ENCODE measurements at regions not wholly inside any gene's neighbourhood (a gene's known extent, or its start where the extent isn't known, plus 50 kb on each side); places are given as distances from the start of the nearest gene placed in this dataset.

DNA sequence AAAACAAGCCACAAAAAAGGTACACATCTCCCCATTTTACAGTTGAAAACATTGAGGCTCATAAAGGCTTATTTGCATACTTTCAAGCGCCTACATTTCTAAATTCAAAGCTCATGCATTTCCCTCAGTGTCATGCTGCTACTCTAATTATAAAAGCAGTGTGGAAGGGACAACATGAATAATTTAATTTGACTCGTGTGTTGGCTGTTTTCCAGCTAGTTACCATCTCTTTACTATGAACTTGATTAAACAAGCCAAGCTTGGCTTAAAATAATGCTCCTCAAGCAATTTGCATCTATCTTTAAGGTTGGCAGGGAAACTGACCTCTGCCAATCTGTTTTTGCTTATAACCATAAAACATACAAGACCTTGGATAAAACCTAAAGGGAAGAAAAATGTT, 252.5 kb upstream of the NEIL3 start:
- H3K36me3 ChIP-seq (replicated peaks in 1 of 2): no peaks in the 10 kb centered on the region
- TF ChIP-seq CTCF (IDR thresholded peaks at IDR 0.05): no peak
- TF ChIP-seq POLR2A (IDR thresholded peaks at IDR 0.05): no peak
- H3K9me3 ChIP-seq (replicated peaks in 1 of 3): no peaks in the 10 kb centered on the region
- no peak for DNase-seq
- H3K27ac ChIP-seq: no peak overlapping the region
- no peak overlapping the region for H3K4me3 ChIP-seq
- no peaks in the 10 kb centered on the region for H3K27me3 ChIP-seq
- WGBS, 4 donors: 57 to 71% (median 66%) methylated on average over 2 of the region's 2 CpGs
- H3K4me1 ChIP-seq (replicated peaks in 1 of 2): no peaks in the 10 kb centered on the region
- intact Hi-C loops (cut with DNase I): no loop called here

DNA sequence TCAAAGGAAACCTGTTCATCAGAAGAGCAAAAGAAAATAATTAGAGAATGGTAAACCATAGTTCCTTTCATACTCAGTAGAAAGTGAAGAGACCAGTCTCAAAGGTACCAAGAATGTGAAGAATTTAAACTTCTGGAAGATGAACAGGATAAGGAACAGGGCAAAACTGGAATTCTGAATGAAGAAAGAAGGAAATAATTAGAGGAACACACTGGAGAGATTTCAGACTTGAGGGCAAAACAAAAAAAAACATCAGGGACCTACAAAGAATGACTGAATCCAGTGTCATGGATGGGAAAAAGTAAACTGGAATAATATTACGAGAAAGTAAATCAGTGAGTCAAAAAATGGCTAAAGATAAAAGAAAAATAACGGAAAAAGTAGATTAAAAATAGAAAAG, 245.6 kb upstream of the NEIL3 start:
- 69 to 83% (median 80%) methylated on average over 2 of the region's 2 CpGs for WGBS, 4 donors
- Histone ChIP-seq H3K4me1 (replicated peaks in 1 of 2) (no peaks in the 10 kb centered on the region), H3K36me3 (replicated peaks in 1 of 2) (no peaks in the 10 kb centered on the region), H3K4me3 (no peak overlapping the region), H3K9me3 (replicated peaks in 1 of 3) (no peaks in the 10 kb centered on the region), H3K27me3 (no peaks in the 10 kb centered on the region), H3K27ac (no peak overlapping the region)
- no peak for TF ChIP-seq CTCF (IDR thresholded peaks at IDR 0.05)
- TF ChIP-seq POLR2A (IDR thresholded peaks at IDR 0.05): no peak
- intact Hi-C loops (cut with DNase I): no loop called here
- no peak for DNase-seq

DNA sequence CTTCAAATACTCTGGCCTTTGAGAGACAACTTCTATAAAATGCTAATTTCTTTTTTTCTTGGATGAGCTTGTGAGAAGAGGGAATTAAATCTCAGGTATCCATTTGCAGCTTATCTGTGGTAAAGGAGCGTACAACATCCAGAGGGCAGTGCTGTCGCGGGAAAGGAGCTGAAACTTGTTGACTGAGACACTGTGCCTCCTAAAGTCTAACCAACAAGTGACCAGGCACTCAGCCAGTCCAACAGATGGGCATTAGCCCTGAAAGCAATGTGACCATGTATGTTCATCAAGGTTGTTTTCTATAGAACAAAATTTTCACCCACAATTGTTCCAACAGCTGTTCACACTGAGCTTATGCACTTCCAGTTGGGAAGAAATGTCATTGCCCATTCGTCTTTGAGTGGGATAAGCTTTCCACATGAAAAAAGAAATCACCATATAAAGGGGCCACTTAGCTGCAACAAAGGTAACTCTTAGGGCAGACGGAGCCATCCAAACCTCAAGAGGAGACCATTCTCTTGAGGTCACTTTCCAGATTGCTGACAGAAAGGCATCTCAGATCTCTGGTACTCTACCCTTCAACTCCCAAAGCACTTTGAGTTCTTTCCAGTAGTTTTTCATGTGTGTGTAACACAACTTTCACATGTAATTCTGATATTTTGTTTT, 244.8 kb upstream of the NEIL3 start:
- intact Hi-C loops (cut with DNase I): no loop called here

GRCh38 chr4:177066746-177067145, 242.9 kb upstream of the NEIL3 start:
- DNase-seq: no peak
- WGBS, 4 donors: 48 to 61% (median 52%) methylated on average over 1 of the region's 1 CpG
- Histone ChIP-seq H3K27me3 (no peaks in the 10 kb centered on the region), H3K4me1 (replicated peaks in 1 of 2) (no peaks in the 10 kb centered on the region), H3K36me3 (replicated peaks in 1 of 2) (no peaks in the 10 kb centered on the region), H3K4me3 (no peak overlapping the region), H3K9me3 (replicated peaks in 1 of 3) (no peaks in the 10 kb centered on the region), H3K27ac (no peak overlapping the region)
- TF ChIP-seq POLR2A (IDR thresholded peaks at IDR 0.05): no peak
- intact Hi-C loops (cut with DNase I): no loop called here

More for the DNA sequence above, 244.8 kb upstream of the NEIL3 start:
- no peak overlapping the region for H3K27ac ChIP-seq
- no peaks in the 10 kb centered on the region for H3K27me3 ChIP-seq
- WGBS, 4 donors: 74 to 83% (median 78%) methylated on average over 5 of the region's 5 CpGs
- H3K36me3 ChIP-seq (replicated peaks in 1 of 2): no peaks in the 10 kb centered on the region
- TF ChIP-seq POLR2A (IDR thresholded peaks at IDR 0.05): no peak
- TF ChIP-seq CTCF (IDR thresholded peaks at IDR 0.05): no peak
- no peaks in the 10 kb centered on the region for H3K4me1 ChIP-seq (replicated peaks in 1 of 2)
- DNase-seq: no peak
- no peaks in the 10 kb centered on the region for H3K9me3 ChIP-seq (replicated peaks in 1 of 3)
- H3K4me3 ChIP-seq: no peak overlapping the region

DNA sequence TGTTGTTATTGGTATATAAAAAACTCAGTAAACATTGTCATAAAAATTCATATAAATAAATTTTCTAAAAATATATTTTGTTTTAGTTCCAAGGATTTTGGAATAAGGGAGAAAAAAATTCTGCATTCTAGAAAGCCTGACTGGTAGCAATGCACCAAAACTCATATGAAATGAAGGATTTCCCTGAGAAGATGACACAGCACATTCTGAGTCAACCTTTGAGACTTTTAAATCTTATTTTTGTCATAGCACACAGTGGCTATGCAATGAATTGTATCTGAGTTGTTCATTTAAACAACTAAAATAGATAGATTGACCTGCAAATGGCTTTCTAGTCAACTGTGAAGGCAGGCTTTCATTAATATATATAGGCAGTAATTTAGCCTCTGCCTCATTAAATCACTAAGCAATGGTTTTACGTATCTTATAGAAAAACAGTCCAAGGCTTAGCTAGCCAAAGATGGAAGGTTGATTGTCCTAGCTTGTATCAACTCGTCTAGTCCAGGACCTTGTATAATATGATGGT, 239.1 kb upstream of the NEIL3 start:
- no peak for DNase-seq
- no peaks in the 10 kb centered on the region for H3K4me1 ChIP-seq (replicated peaks in 1 of 2)
- no peaks in the 10 kb centered on the region for H3K27me3 ChIP-seq
- no peak for TF ChIP-seq POLR2A (IDR thresholded peaks at IDR 0.05)
- no peak for TF ChIP-seq CTCF (IDR thresholded peaks at IDR 0.05)
- WGBS, 4 donors: 47 to 54% (median 49%) methylated on average over 2 of the region's 2 CpGs
- H3K4me3 ChIP-seq: no peak overlapping the region
- no peaks in the 10 kb centered on the region for H3K36me3 ChIP-seq (replicated peaks in 1 of 2)
- no peaks in the 10 kb centered on the region for H3K9me3 ChIP-seq (replicated peaks in 1 of 3)
- H3K27ac ChIP-seq: no peak overlapping the region
- intact Hi-C loops (cut with DNase I): no loop called here

All from adrenal gland (tissue), 9 donors.